Effector memory CD4-positive, alpha-beta T cell (primary cell): ENCODE measurements at regions not wholly inside any gene's neighbourhood (a gene's known extent, or its start where the extent isn't known, plus 50 kb on each side); places are given as distances from the start of the nearest gene placed in this dataset.

Source experiments
- DNase-seq, 3 donors: peaks; one replicate each; pipeline ENCODE4 v3.0.0-alpha.2; 2020
- H3K27ac ChIP-seq: 2 replicates; pipeline ENCODE4 v1.7.0; 2013; ENCODE audit warnings: mild to moderate bottlenecking, low read length, moderate library complexity; ENCODE audit not compliant: insufficient read depth, poor library complexity, severe bottlenecking
- H3K27me3 ChIP-seq: replicated peaks from 2 replicates; pipeline ENCODE4 v1.7.0; 2013; ENCODE audit warnings: mild to moderate bottlenecking, low read length; ENCODE audit not compliant: insufficient read depth, control insufficient read depth, poor library complexity, severe bottlenecking
- H3K36me3 ChIP-seq: 2 replicates; pipeline ENCODE4 v1.7.0; 2013; ENCODE audit warnings: mild to moderate bottlenecking, low read length, moderate library complexity; ENCODE audit not compliant: control insufficient read depth, insufficient read depth
- H3K4me1 ChIP-seq: 2 replicates; pipeline ENCODE4 v1.7.0; 2013; ENCODE audit warnings: low read length, mild to moderate bottlenecking; ENCODE audit not compliant: control insufficient read depth, insufficient read depth, poor library complexity, severe bottlenecking
- H3K4me3 ChIP-seq: 2 replicates; pipeline ENCODE4 v1.7.0; 2013; ENCODE audit warnings: low read length, low read depth, mild to moderate bottlenecking; ENCODE audit not compliant: insufficient read depth, poor library complexity, severe bottlenecking
- H3K9me3 ChIP-seq: 2 replicates; pipeline ENCODE4 v1.7.0; 2013; ENCODE audit warnings: mild to moderate bottlenecking, low read length, moderate library complexity; ENCODE audit not compliant: control insufficient read depth

GRCh38 chr13:31421756-31422155 is 222.0 kb downstream of the B3GLCT start:
- Histone ChIP-seq H3K4me3 (no peak overlapping the region), H3K27ac (no peak overlapping the region), H3K9me3 (no peaks in the 10 kb centered on the region), H3K4me1 (no peaks in the 10 kb centered on the region), H3K27me3 (no peaks in the 10 kb centered on the region), H3K36me3 (no peaks in the 10 kb centered on the region)
- DNase-seq: no peak

- Histone ChIP-seq H3K9me3 (no peaks in the 10 kb centered on the region), H3K27me3 (no peaks in the 10 kb centered on the region), H3K4me3 (no peak overlapping the region), H3K4me1 (no peaks in the 10 kb centered on the region), H3K36me3 (no peaks in the 10 kb centered on the region), H3K27ac (no peak overlapping the region)
- DNase-seq: peak in 2 of 3 donors; percentile 9 to 29
Observed at GRCh38 chr13:31424130-31424729, 224.5 kb downstream of the B3GLCT start.

- no peaks in the 10 kb centered on the region for H3K27me3 ChIP-seq
- no peaks in the 10 kb centered on the region for H3K36me3 ChIP-seq
- no peak overlapping the region for H3K4me3 ChIP-seq
- no peak for DNase-seq
- H3K27ac ChIP-seq: no peak overlapping the region
- H3K4me1 ChIP-seq: no peaks in the 10 kb centered on the region
- no peaks in the 10 kb centered on the region for H3K9me3 ChIP-seq
Observed at GRCh38 chr13:31426395-31426794, 226.6 kb downstream of the B3GLCT start.

- Histone ChIP-seq H3K36me3 (no peaks in the 10 kb centered on the region), H3K27me3 (no peaks in the 10 kb centered on the region), H3K4me1 (no peaks in the 10 kb centered on the region), H3K4me3 (no peak overlapping the region), H3K9me3 (no peaks in the 10 kb centered on the region), H3K27ac (no peak overlapping the region)
- no peak for DNase-seq
Observed at GRCh38 chr13:31427151-31428100, 227.7 kb downstream of the B3GLCT start.

- DNase-seq: peak in 1 of 3 donors; percentile 25
- Histone ChIP-seq H3K4me1 (no peaks in the 10 kb centered on the region), H3K27me3 (peaks cover 4% of the 10 kb centered on the region), H3K27ac (no peak overlapping the region), H3K36me3 (no peaks in the 10 kb centered on the region), H3K9me3 (no peaks in the 10 kb centered on the region), H3K4me3 (no peak overlapping the region)
Observed at GRCh38 chr13:31431722-31432137, 232.0 kb downstream of the B3GLCT start.

GRCh38 chr13:31433207-31433606 is 233.4 kb downstream of the B3GLCT start:
- H3K36me3 ChIP-seq: no peaks in the 10 kb centered on the region
- no peaks in the 10 kb centered on the region for H3K9me3 ChIP-seq
- no peak for DNase-seq
- peaks cover 4% of the 10 kb centered on the region for H3K27me3 ChIP-seq
- no peak overlapping the region for H3K4me3 ChIP-seq
- no peak overlapping the region for H3K27ac ChIP-seq
- no peaks in the 10 kb centered on the region for H3K4me1 ChIP-seq

GRCh38 chr13:31433746-31434145 is 234.0 kb downstream of the B3GLCT start:
- H3K36me3 ChIP-seq: no peaks in the 10 kb centered on the region
- H3K27me3 ChIP-seq: peaks cover 4% of the 10 kb centered on the region
- no peak overlapping the region for H3K27ac ChIP-seq
- no peaks in the 10 kb centered on the region for H3K9me3 ChIP-seq
- H3K4me1 ChIP-seq: no peaks in the 10 kb centered on the region
- H3K4me3 ChIP-seq: no peak overlapping the region
- no peak for DNase-seq

GRCh38 chr13:31434613-31435012 is 234.8 kb downstream of the B3GLCT start:
- no peaks in the 10 kb centered on the region for H3K9me3 ChIP-seq
- H3K4me1 ChIP-seq: no peaks in the 10 kb centered on the region
- no peak overlapping the region for H3K27ac ChIP-seq
- DNase-seq: no peak
- no peaks in the 10 kb centered on the region for H3K36me3 ChIP-seq
- H3K4me3 ChIP-seq: no peak overlapping the region
- H3K27me3 ChIP-seq: peaks cover 4% of the 10 kb centered on the region

- no peaks in the 10 kb centered on the region for H3K36me3 ChIP-seq
- H3K4me3 ChIP-seq: no peak overlapping the region
- H3K27ac ChIP-seq: no peak overlapping the region
- H3K27me3 ChIP-seq: peaks cover 4% of the 10 kb centered on the region
- no peaks in the 10 kb centered on the region for H3K4me1 ChIP-seq
- no peak for DNase-seq
- H3K9me3 ChIP-seq: no peaks in the 10 kb centered on the region
Observed at GRCh38 chr13:31435536-31435935, 235.8 kb downstream of the B3GLCT start.

- no peaks in the 10 kb centered on the region for H3K4me1 ChIP-seq
- peaks cover 4% of the 10 kb centered on the region for H3K27me3 ChIP-seq
- H3K27ac ChIP-seq: no peak overlapping the region
- no peaks in the 10 kb centered on the region for H3K36me3 ChIP-seq
- DNase-seq: no peak
- H3K9me3 ChIP-seq: no peaks in the 10 kb centered on the region
- no peak overlapping the region for H3K4me3 ChIP-seq
Observed at GRCh38 chr13:31436478-31436877, 236.7 kb downstream of the B3GLCT start.
